ENCODE measurements at regions not wholly inside any gene's neighbourhood (a gene's known extent, or its start where the extent isn't known, plus 50 kb on each side); places are given as distances from the start of the nearest gene placed in this dataset.

- no peaks in the 10 kb centered on the region for H3K27me3 ChIP-seq (ENCODE audit: insufficient read depth, poor library complexity, severe bottlenecking)
- no peaks in the 10 kb centered on the region for H3K9me3 ChIP-seq (ENCODE audit: severe bottlenecking)
- DNase-seq (ENCODE audit: low spot score): peak; percentile 65
- TF ChIP-seq, protein P1, sequence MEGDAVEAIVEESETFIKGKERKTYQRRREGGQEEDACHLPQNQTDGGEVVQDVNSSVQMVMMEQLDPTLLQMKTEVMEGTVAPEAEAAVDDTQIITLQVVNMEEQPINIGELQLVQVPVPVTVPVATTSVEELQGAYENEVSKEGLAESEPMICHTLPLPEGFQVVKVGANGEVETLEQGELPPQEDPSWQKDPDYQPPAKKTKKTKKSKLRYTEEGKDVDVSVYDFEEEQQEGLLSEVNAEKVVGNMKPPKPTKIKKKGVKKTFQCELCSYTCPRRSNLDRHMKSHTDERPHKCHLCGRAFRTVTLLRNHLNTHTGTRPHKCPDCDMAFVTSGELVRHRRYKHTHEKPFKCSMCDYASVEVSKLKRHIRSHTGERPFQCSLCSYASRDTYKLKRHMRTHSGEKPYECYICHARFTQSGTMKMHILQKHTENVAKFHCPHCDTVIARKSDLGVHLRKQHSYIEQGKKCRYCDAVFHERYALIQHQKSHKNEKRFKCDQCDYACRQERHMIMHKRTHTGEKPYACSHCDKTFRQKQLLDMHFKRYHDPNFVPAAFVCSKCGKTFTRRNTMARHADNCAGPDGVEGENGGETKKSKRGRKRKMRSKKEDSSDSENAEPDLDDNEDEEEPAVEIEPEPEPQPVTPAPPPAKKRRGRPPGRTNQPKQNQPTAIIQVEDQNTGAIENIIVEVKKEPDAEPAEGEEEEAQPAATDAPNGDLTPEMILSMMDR (IDR thresholded peaks at IDR 0.05; ENCODE audit: poor library complexity, severe bottlenecking): no peak
- H3K4me1 ChIP-seq (ENCODE audit: insufficient read depth, poor library complexity, severe bottlenecking): peaks cover 9% of the 10 kb centered on the region
- H3K27ac ChIP-seq (ENCODE audit: poor library complexity, severe bottlenecking): peak overlapping the region; percentile 87
- H3K36me3 ChIP-seq (ENCODE audit: low read depth): no peaks in the 10 kb centered on the region
- peak; percentile 81 for ATAC-seq (ENCODE audit: low read depth)
- peak overlapping the region; percentile 53 for H3K4me3 ChIP-seq (ENCODE audit: severe bottlenecking)
Observed at GRCh38 chr1:244970236-244970743, 105.9 kb upstream of the HNRNPU start.

DNA sequence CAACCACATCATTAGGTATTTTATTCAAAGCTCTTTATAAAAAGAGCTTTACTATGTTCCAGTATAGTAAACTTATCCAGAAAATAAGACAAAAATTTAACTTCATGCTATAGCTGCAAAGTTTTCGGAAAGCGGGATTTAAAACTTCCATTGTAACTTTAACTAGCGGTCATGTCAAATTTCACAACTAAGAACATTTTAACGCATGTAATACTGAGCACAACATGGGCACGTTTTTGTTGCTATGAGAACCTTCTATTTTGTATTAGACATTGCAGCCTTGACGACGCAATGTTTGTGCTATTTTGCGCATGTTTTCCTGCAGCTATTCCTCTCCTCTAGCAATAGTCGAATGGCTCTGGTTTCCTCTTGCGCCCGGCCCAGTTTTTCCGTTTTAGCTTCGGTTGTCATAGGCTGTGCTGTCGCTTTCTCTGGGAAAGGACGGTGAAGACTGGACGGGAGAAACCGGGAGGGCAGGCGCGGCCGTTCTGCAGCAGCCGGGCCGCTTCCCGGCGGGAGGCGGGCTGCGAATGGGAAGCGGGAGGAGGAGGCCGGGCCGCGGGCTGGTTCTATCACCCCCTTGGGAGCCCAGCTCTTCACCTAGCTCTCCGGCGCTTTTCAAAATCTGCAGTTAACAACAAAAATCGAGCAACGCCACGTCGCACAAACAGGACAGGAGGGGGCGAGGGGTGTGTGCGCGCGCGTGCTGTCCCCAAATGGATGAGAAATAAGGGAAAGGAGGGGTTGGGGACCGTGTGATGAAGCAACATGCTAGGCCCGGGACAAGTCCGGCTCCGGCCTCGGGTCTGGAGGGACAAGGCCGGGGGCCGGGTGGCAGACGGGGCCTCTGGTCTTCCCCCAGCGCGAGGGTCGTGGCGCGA, 105.3 kb upstream of the HNRNPU start:
- DNase-seq (ENCODE audit: low spot score): peak; percentile 45
- H3K9me3 ChIP-seq (ENCODE audit: severe bottlenecking): no peaks in the 10 kb centered on the region
- peak; percentile 37 for ATAC-seq (ENCODE audit: low read depth)
- H3K4me1 ChIP-seq (ENCODE audit: insufficient read depth, poor library complexity, severe bottlenecking): peaks cover 10% of the 10 kb centered on the region
- TF ChIP-seq, protein P1 (IDR thresholded peaks at IDR 0.05; ENCODE audit: poor library complexity, severe bottlenecking): no peak
- peak overlapping the region; percentile 87 for H3K27ac ChIP-seq (ENCODE audit: poor library complexity, severe bottlenecking)
- H3K27me3 ChIP-seq (ENCODE audit: insufficient read depth, poor library complexity, severe bottlenecking): no peaks in the 10 kb centered on the region
- peak overlapping the region; percentile 53 for H3K4me3 ChIP-seq (ENCODE audit: severe bottlenecking)
- H3K36me3 ChIP-seq (ENCODE audit: low read depth): no peaks in the 10 kb centered on the region

DNA sequence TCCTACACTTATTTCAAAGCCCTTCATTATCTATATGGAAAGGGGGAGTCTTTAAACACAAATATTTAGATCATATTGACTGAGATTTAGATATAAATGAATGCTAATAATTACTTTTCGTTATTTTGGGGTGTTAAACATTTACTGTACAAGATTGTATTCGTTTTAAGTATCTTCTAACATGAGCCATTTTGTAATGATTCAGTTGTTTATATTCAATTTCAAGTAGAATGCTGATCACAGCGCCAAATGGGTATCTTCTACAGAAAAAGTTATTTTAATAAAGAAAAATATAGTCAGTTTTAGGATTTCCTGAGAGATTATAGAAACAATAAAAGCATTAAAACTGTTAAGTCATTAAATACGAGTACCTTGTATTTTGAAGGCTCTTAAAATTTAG, 104.5 kb upstream of the HNRNPU start:
- Histone ChIP-seq H3K36me3 (ENCODE audit: low read depth) (no peaks in the 10 kb centered on the region), H3K27ac (ENCODE audit: poor library complexity, severe bottlenecking) (peak overlapping the region; percentile 87), H3K27me3 (ENCODE audit: insufficient read depth, poor library complexity, severe bottlenecking) (no peaks in the 10 kb centered on the region), H3K4me3 (ENCODE audit: severe bottlenecking) (no peak overlapping the region), H3K9me3 (ENCODE audit: severe bottlenecking) (no peaks in the 10 kb centered on the region), H3K4me1 (ENCODE audit: insufficient read depth, poor library complexity, severe bottlenecking) (peaks cover 17% of the 10 kb centered on the region)
- DNase-seq (ENCODE audit: low spot score): no peak
- no peak for ATAC-seq (ENCODE audit: low read depth)
- TF ChIP-seq, protein P1 (IDR thresholded peaks at IDR 0.05; ENCODE audit: poor library complexity, severe bottlenecking): no peak

DNA sequence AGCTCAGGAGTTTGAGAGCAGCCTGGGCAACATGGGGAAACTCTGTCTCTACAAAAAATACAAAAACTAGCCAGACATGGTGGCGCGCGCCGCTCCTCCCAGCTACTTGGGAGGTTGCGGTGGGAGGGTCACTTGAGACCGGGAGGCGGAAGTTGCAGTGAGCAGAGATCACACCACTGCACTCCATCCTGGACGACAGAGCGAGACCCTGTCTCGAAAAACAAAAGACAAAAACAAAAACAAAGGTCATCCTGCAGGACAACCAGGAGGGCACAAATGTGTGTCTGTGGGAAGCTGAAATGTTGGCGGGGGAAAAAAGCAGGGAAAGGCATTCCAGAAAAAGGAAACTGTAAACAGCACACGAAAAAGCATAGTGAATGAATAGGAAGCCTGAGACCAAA, 104.1 kb upstream of the HNRNPU start:
- no peak for DNase-seq (ENCODE audit: low spot score)
- Histone ChIP-seq H3K36me3 (ENCODE audit: low read depth) (no peaks in the 10 kb centered on the region), H3K4me1 (ENCODE audit: insufficient read depth, poor library complexity, severe bottlenecking) (peaks cover 19% of the 10 kb centered on the region), H3K4me3 (ENCODE audit: severe bottlenecking) (no peak overlapping the region), H3K9me3 (ENCODE audit: severe bottlenecking) (no peaks in the 10 kb centered on the region), H3K27ac (ENCODE audit: poor library complexity, severe bottlenecking) (no peak overlapping the region), H3K27me3 (ENCODE audit: insufficient read depth, poor library complexity, severe bottlenecking) (no peaks in the 10 kb centered on the region)
- ATAC-seq (ENCODE audit: low read depth): no peak
- TF ChIP-seq, protein P1 (IDR thresholded peaks at IDR 0.05; ENCODE audit: poor library complexity, severe bottlenecking): no peak

DNA sequence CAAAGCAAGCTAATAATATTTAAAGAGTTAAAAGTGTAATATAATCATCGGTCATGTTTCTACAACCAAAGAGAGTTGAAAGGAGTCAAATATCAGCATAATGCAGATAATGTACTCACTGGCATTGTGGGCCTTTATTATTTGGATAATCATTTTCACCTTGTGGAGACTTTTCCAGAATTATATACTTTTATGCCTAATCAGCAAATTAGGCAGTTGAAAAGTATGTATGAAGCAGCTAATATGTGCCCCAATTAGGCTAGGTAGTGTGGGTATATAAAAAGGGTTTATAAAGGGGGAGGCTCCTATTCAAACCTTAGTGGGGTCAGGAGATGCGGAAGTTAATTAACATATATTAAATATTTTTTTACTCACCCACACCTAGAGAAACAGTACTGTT, 102.8 kb upstream of the HNRNPU start:
- no peaks in the 10 kb centered on the region for H3K27me3 ChIP-seq (ENCODE audit: insufficient read depth, poor library complexity, severe bottlenecking)
- DNase-seq (ENCODE audit: low spot score): no peak
- TF ChIP-seq, protein P1 (IDR thresholded peaks at IDR 0.05; ENCODE audit: poor library complexity, severe bottlenecking): no peak
- H3K9me3 ChIP-seq (ENCODE audit: severe bottlenecking): no peaks in the 10 kb centered on the region
- no peak overlapping the region for H3K4me3 ChIP-seq (ENCODE audit: severe bottlenecking)
- no peaks in the 10 kb centered on the region for H3K36me3 ChIP-seq (ENCODE audit: low read depth)
- H3K27ac ChIP-seq (ENCODE audit: poor library complexity, severe bottlenecking): no peak overlapping the region
- ATAC-seq (ENCODE audit: low read depth): no peak
- peaks cover 18% of the 10 kb centered on the region for H3K4me1 ChIP-seq (ENCODE audit: insufficient read depth, poor library complexity, severe bottlenecking)

All from RWPE2 (cell line).